ENCODE measurements at regions not wholly inside any gene's neighbourhood (a gene's known extent, or its start where the extent isn't known, plus 50 kb on each side); places are given as distances from the start of the nearest gene placed in this dataset.

DNA sequence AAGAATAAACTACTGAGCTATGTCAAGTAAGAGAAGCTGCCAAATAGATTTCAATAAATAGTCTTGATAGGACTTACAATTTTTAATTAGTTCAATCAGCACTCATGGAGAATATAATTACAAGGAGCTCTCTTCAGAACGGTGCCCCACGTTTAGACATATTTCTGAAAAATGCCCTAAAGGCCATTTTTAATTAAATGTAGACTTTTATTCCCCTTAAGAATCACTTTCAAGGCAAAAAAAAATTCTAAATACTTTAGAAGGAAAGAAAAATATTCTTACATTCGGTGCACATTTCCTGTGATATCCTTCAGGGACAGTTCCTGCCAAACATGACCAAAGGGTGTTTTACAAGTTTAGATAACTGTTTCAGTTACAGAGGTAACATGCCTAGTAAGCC, 202.5 kb upstream of the CDH7 start:
- H3K4me1 Mint-ChIP-seq = no peaks in the 10 kb centered on the region
- ATAC-seq (ENCODE audit: low read depth) (no peak), DNase-seq (no peak)
- no peaks in the 10 kb centered on the region for H3K36me3 Mint-ChIP-seq (ENCODE audit: low read depth)
- H3K4me3 Mint-ChIP-seq = no peak overlapping the region
- POLR2A ChIA-PET = no interaction called here
- CTCF ChIA-PET = no interaction called here
- TF ChIP-seq, protein P1, sequence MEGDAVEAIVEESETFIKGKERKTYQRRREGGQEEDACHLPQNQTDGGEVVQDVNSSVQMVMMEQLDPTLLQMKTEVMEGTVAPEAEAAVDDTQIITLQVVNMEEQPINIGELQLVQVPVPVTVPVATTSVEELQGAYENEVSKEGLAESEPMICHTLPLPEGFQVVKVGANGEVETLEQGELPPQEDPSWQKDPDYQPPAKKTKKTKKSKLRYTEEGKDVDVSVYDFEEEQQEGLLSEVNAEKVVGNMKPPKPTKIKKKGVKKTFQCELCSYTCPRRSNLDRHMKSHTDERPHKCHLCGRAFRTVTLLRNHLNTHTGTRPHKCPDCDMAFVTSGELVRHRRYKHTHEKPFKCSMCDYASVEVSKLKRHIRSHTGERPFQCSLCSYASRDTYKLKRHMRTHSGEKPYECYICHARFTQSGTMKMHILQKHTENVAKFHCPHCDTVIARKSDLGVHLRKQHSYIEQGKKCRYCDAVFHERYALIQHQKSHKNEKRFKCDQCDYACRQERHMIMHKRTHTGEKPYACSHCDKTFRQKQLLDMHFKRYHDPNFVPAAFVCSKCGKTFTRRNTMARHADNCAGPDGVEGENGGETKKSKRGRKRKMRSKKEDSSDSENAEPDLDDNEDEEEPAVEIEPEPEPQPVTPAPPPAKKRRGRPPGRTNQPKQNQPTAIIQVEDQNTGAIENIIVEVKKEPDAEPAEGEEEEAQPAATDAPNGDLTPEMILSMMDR (IDR thresholded peaks at IDR 0.05) = no peak
- intact Hi-C loops (cut with micrococcal nuclease) = no loop called here
- no peaks in the 10 kb centered on the region for H3K27me3 Mint-ChIP-seq
- H3K9me3 Mint-ChIP-seq = peaks cover 5% of the 10 kb centered on the region
- no peak overlapping the region for H3K27ac Mint-ChIP-seq

DNA sequence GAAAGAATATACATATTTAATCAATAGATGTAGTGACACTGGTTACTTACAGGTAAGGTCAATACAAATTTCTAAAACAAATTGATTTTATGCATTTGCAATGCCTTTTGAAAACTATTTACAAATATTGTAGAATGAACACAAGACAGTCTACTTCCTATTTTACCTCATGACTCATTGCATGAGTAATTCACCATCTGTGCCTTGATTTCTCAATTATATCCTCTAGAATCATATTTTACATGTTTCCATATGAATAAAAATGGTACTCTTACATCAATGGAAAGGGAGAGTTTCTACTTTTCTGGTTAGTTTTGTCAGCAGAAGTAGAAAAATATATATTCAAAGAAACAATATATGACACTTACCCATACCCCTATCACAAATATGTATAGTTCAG, 203.8 kb upstream of the CDH7 start:
- DNase-seq = no peak
- Mint-ChIP-seq H3K4me3 (no peak overlapping the region), H3K9me3 (peaks cover 5% of the 10 kb centered on the region), H3K27me3 (no peaks in the 10 kb centered on the region), H3K4me1 (no peaks in the 10 kb centered on the region), H3K36me3 (ENCODE audit: low read depth) (no peaks in the 10 kb centered on the region), H3K27ac (no peak overlapping the region)
- POLR2A ChIA-PET = no interaction called here
- ATAC-seq (ENCODE audit: low read depth) = no peak
- TF ChIP-seq, protein P1 (IDR thresholded peaks at IDR 0.05) = no peak
- CTCF ChIA-PET = no interaction called here
- intact Hi-C loops (cut with micrococcal nuclease) = no loop called here

GRCh38 chr18:65544701-65545100, 206.1 kb upstream of the CDH7 start:
- ChIA-PET CTCF (no interaction called here), POLR2A (no interaction called here)
- intact Hi-C loops (cut with micrococcal nuclease) = no loop called here
- Mint-ChIP-seq H3K27me3 (no peaks in the 10 kb centered on the region), H3K9me3 (peaks cover 2% of the 10 kb centered on the region), H3K4me1 (no peaks in the 10 kb centered on the region), H3K36me3 (ENCODE audit: low read depth) (no peaks in the 10 kb centered on the region), H3K4me3 (no peak overlapping the region), H3K27ac (no peak overlapping the region)
- TF ChIP-seq, protein P1 (IDR thresholded peaks at IDR 0.05) = no peak
- DNase-seq (no peak), ATAC-seq (ENCODE audit: low read depth) (no peak)

- Mint-ChIP-seq H3K36me3 (ENCODE audit: low read depth) (no peaks in the 10 kb centered on the region), H3K27ac (no peak overlapping the region), H3K4me3 (no peak overlapping the region), H3K9me3 (no peaks in the 10 kb centered on the region), H3K4me1 (no peaks in the 10 kb centered on the region), H3K27me3 (no peaks in the 10 kb centered on the region)
- TF ChIP-seq, protein P1 (IDR thresholded peaks at IDR 0.05) = no peak
- ATAC-seq (ENCODE audit: low read depth) = no peak
- intact Hi-C loops (cut with micrococcal nuclease) = no loop called here
- DNase-seq = no peak
- ChIA-PET CTCF (no interaction called here), POLR2A (no interaction called here)
Measured at GRCh38 chr18:65527879-65528633, 222.8 kb upstream of the CDH7 start.

GRCh38 chr18:65526099-65526498, 224.7 kb upstream of the CDH7 start:
- Mint-ChIP-seq H3K27me3 (no peaks in the 10 kb centered on the region), H3K4me1 (no peaks in the 10 kb centered on the region), H3K27ac (no peak overlapping the region), H3K4me3 (no peak overlapping the region), H3K9me3 (no peaks in the 10 kb centered on the region), H3K36me3 (ENCODE audit: low read depth) (no peaks in the 10 kb centered on the region)
- TF ChIP-seq, protein P1 (IDR thresholded peaks at IDR 0.05) = no peak
- intact Hi-C loops (cut with micrococcal nuclease) = no loop called here
- DNase-seq (no peak), ATAC-seq (ENCODE audit: low read depth) (no peak)
- ChIA-PET CTCF (no interaction called here), POLR2A (no interaction called here)
